CD4-positive, alpha-beta T cell treated with Interleukin-1 beta for 1 hour (primary cell): ENCODE measurements at regions not wholly inside any gene's neighbourhood (a gene's known extent, or its start where the extent isn't known, plus 50 kb on each side); places are given as distances from the start of the nearest gene placed in this dataset.

ENCODE experiments used
- DNase-seq, 2 donors: peaks; one replicate each; pipeline ENCODE4 v3.0.0-alpha.2; 2020 to 2022

- no peak for DNase-seq
Measured at GRCh38 chr2:236940916-236941520, 144.7 kb upstream of the COPS8 start.

GRCh38 chr2:236941551-236941950, 144.1 kb upstream of the COPS8 start:
- no peak for DNase-seq

GRCh38 chr2:236942554-236942953, 143.1 kb upstream of the COPS8 start:
- DNase-seq: no peak

GRCh38 chr2:236943068-236943467, 142.6 kb upstream of the COPS8 start:
- no peak for DNase-seq

- no peak for DNase-seq
Measured at GRCh38 chr2:236943841-236944513, 141.7 kb upstream of the COPS8 start.

GRCh38 chr2:236944561-236944960, 141.1 kb upstream of the COPS8 start:
- no peak for DNase-seq

GRCh38 chr2:236945431-236946016, 140.2 kb upstream of the COPS8 start:
- no peak for DNase-seq

- DNase-seq: no peak
Measured at GRCh38 chr2:236946871-236947270, 138.8 kb upstream of the COPS8 start.

GRCh38 chr2:236947294-236947693, 138.4 kb upstream of the COPS8 start:
- DNase-seq: no peak

GRCh38 chr2:236947896-236948295, 137.8 kb upstream of the COPS8 start:
- DNase-seq: no peak

GRCh38 chr2:236949089-236949905, 136.4 kb upstream of the COPS8 start:
- no peak for DNase-seq

- DNase-seq: no peak
Measured at GRCh38 chr2:236951830-236952475, 133.7 kb upstream of the COPS8 start.

GRCh38 chr2:236954641-236955040, 131.0 kb upstream of the COPS8 start:
- DNase-seq: no peak

- no peak for DNase-seq
Measured at GRCh38 chr2:236955521-236956030, 130.1 kb upstream of the COPS8 start.

- DNase-seq: no peak
Measured at GRCh38 chr2:236956031-236956618, 129.6 kb upstream of the COPS8 start.

GRCh38 chr2:236956641-236957040, 129.0 kb upstream of the COPS8 start:
- no peak for DNase-seq

- DNase-seq: no peak
Measured at GRCh38 chr2:236959036-236959435, 126.7 kb upstream of the COPS8 start.

- no peak for DNase-seq
Measured at GRCh38 chr2:236959876-236960275, 125.8 kb upstream of the COPS8 start.

- no peak for DNase-seq
Measured at GRCh38 chr2:236960531-236960930, 125.2 kb upstream of the COPS8 start.

GRCh38 chr2:236962816-236963215, 122.9 kb upstream of the COPS8 start:
- DNase-seq: no peak

GRCh38 chr2:236963631-236964182, 122.0 kb upstream of the COPS8 start:
- DNase-seq: no peak

- DNase-seq: no peak
Measured at GRCh38 chr2:236964291-236964690, 121.4 kb upstream of the COPS8 start.
